ENCODE measurements at regions not wholly inside any gene's neighbourhood (a gene's known extent, or its start where the extent isn't known, plus 50 kb on each side); places are given as distances from the start of the nearest gene placed in this dataset.
A peak's percentile ranks its signal among the peaks of the same experiment; 100 is the strongest.

GRCh38 chr11:103662880-103663279, 373.6 kb upstream of the DDI1 start:
- DNase-seq (ENCODE audit: low read depth), result no peak

- DNase-seq (ENCODE audit: low read depth), result no peak
Observed at GRCh38 chr11:103668859-103669258, 367.6 kb upstream of the DDI1 start.

- DNase-seq (ENCODE audit: low read depth), result no peak
Observed at GRCh38 chr11:103671143-103671651, 365.2 kb upstream of the DDI1 start.

GRCh38 chr11:103673773-103674172, 362.7 kb upstream of the DDI1 start:
- DNase-seq (ENCODE audit: low read depth), result no peak

- no peak for DNase-seq (ENCODE audit: low read depth)
Observed at GRCh38 chr11:103676413-103676812, 360.0 kb upstream of the DDI1 start.

- DNase-seq (ENCODE audit: low read depth), result no peak
Observed at GRCh38 chr11:103680826-103681225, 355.6 kb upstream of the DDI1 start.

GRCh38 chr11:103681855-103682254, 354.6 kb upstream of the DDI1 start:
- DNase-seq (ENCODE audit: low read depth), result no peak

GRCh38 chr11:103682318-103683184, 353.9 kb upstream of the DDI1 start:
- DNase-seq (ENCODE audit: low read depth), result no peak

GRCh38 chr11:103683576-103683975, 352.9 kb upstream of the DDI1 start:
- no peak for DNase-seq (ENCODE audit: low read depth)

GRCh38 chr11:103688924-103689323, 347.5 kb upstream of the DDI1 start:
- no peak for DNase-seq (ENCODE audit: low read depth)

GRCh38 chr11:103690356-103690755, 346.1 kb upstream of the DDI1 start:
- no peak for DNase-seq (ENCODE audit: low read depth)

GRCh38 chr11:103696123-103696522, 340.3 kb upstream of the DDI1 start:
- DNase-seq (ENCODE audit: low read depth), result no peak

- DNase-seq (ENCODE audit: low read depth), result no peak
Observed at GRCh38 chr11:103699216-103699615, 337.2 kb upstream of the DDI1 start.

- no peak for DNase-seq (ENCODE audit: low read depth)
Observed at GRCh38 chr11:103699656-103700055, 336.8 kb upstream of the DDI1 start.

- DNase-seq (ENCODE audit: low read depth), result peak; percentile 51
Observed at GRCh38 chr11:103700622-103701021, 335.8 kb upstream of the DDI1 start.

GRCh38 chr11:103703437-103703836, 333.0 kb upstream of the DDI1 start:
- DNase-seq (ENCODE audit: low read depth), result no peak

GRCh38 chr11:103703954-103704353, 332.5 kb upstream of the DDI1 start:
- no peak for DNase-seq (ENCODE audit: low read depth)

- no peak for DNase-seq (ENCODE audit: low read depth)
Observed at GRCh38 chr11:103705642-103706041, 330.8 kb upstream of the DDI1 start.

- no peak for DNase-seq (ENCODE audit: low read depth)
Observed at GRCh38 chr11:103709371-103709770, 327.1 kb upstream of the DDI1 start.

- peak; percentile 28 for DNase-seq (ENCODE audit: low read depth)
Observed at GRCh38 chr11:103714246-103714645, 322.2 kb upstream of the DDI1 start.

- DNase-seq (ENCODE audit: low read depth), result no peak
Observed at GRCh38 chr11:103716363-103716762, 320.1 kb upstream of the DDI1 start.

- no peak for DNase-seq (ENCODE audit: low read depth)
Observed at GRCh38 chr11:103727262-103727661, 309.2 kb upstream of the DDI1 start.

- no peak for DNase-seq (ENCODE audit: low read depth)
Observed at GRCh38 chr11:103729617-103730016, 306.8 kb upstream of the DDI1 start.

All from HS-5 (cell line).